ENCODE measurements at regions not wholly inside any gene's neighbourhood (a gene's known extent, or its start where the extent isn't known, plus 50 kb on each side); places are given as distances from the start of the nearest gene placed in this dataset.

DNA sequence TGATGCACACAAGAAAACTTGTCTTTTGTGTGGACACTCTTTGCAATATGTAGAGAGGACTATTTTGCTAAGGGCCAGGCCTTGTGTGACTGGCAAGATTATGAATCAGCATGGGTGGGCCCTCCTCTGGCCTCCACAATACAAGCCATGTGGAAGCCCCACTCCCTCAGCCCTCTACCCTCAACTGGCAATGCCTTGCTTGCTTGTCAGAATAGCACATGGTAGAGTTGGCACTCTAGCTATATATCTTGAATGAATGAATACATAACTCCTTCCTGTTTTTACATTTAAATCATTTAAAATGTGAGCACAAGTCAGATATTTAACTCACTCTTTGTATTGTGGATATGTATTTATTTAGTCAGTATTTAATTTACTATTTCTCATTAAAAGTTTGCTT is 805.4 kb upstream of the GYPC start:
- Mint-ChIP-seq H3K27ac (ENCODE audit: low read depth) (no peak overlapping the region), H3K4me3 (no peak overlapping the region), H3K4me1 (no peaks in the 10 kb centered on the region), H3K9me3 (peaks cover 27% of the 10 kb centered on the region), H3K36me3 (ENCODE audit: insufficient read depth) (peaks cover 2% of the 10 kb centered on the region), H3K27me3 (no peaks in the 10 kb centered on the region)
- DNase-seq (ENCODE audit: low spot score in 2 of 2) (no peak), ATAC-seq (replicated peaks; ENCODE audit: extremely low read depth, poor library complexity, severe bottlenecking) (no peak)

DNA sequence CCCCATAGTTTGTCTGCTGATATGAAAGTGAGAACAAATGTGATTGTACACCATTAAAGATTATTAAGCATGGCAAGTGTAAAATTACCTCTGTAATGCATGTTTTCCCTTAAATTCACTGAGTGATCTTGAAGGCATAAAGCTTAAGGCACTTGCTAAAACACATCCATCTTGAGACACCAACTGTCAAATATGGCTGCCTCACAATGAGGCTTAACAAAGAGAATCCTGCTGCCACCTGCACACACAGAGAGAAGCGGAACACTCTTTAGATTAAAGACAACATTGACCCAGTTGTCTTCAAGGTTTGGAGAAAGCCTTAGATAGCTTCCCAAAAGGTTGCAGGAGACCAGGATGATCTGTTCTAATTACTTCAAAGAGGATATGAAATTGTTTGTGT is 803.6 kb upstream of the GYPC start:
- no peak overlapping the region for H3K4me3 Mint-ChIP-seq
- DNase-seq (ENCODE audit: low spot score in 2 of 2) (no peak), ATAC-seq (replicated peaks; ENCODE audit: extremely low read depth, poor library complexity, severe bottlenecking) (no peak)
- H3K36me3 Mint-ChIP-seq (ENCODE audit: insufficient read depth), result no peaks in the 10 kb centered on the region
- H3K9me3 Mint-ChIP-seq, result peaks cover 28% of the 10 kb centered on the region
- no peaks in the 10 kb centered on the region for H3K4me1 Mint-ChIP-seq
- H3K27ac Mint-ChIP-seq (ENCODE audit: low read depth), result no peak overlapping the region
- H3K27me3 Mint-ChIP-seq, result no peaks in the 10 kb centered on the region

DNA sequence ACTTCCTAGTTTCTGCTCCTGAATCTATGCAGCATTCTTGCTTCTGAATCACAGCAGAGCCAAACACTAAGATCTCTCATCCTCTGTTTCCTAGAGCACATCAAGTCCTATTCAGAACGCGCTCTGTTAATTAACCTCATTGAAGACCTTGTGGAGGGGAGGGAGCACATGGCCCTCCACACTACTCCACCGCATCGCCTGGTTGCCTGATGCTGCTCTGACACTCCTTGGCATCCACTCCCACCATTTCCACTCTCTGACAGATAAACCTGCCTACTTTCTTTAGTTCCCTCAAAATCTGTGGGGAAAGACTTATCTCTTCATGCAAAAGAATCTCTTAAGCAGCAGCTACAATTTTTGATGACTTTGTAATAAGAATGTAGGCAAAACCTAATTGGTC is 802.3 kb upstream of the GYPC start:
- no peak for ATAC-seq (replicated peaks; ENCODE audit: extremely low read depth, poor library complexity, severe bottlenecking)
- H3K27me3 Mint-ChIP-seq, result no peaks in the 10 kb centered on the region
- no peak overlapping the region for H3K4me3 Mint-ChIP-seq
- H3K4me1 Mint-ChIP-seq, result no peaks in the 10 kb centered on the region
- H3K9me3 Mint-ChIP-seq, result peaks cover 24% of the 10 kb centered on the region
- no peak for DNase-seq (ENCODE audit: low spot score in 2 of 2)
- no peak overlapping the region for H3K27ac Mint-ChIP-seq (ENCODE audit: low read depth)
- H3K36me3 Mint-ChIP-seq (ENCODE audit: insufficient read depth), result peaks cover 2% of the 10 kb centered on the region

DNA sequence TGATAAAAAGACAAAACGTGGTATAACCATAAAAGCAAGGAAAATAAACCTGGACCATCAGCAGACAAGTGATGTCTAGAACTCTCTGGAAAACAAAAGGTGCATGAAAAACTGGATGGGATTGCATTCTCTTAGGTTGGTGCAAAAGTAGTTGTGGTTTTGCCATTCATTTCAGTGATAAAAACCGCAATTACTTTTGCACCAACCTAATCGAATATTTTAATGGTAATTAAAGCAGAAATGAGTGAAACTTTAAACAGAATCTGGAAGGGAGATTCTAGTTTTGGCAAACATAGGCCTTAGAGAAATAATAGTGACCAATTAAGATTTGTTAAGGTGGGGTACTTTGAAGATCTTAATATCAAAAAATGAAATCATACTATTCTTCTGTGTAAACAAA is 800.8 kb upstream of the GYPC start:
- Mint-ChIP-seq H3K4me1 (no peaks in the 10 kb centered on the region), H3K4me3 (no peak overlapping the region), H3K36me3 (ENCODE audit: insufficient read depth) (peaks cover 2% of the 10 kb centered on the region), H3K27me3 (no peaks in the 10 kb centered on the region), H3K27ac (ENCODE audit: low read depth) (no peak overlapping the region), H3K9me3 (peaks cover 26% of the 10 kb centered on the region)
- ATAC-seq (replicated peaks; ENCODE audit: extremely low read depth, poor library complexity, severe bottlenecking) (no peak), DNase-seq (ENCODE audit: low spot score in 2 of 2) (no peak)

DNA sequence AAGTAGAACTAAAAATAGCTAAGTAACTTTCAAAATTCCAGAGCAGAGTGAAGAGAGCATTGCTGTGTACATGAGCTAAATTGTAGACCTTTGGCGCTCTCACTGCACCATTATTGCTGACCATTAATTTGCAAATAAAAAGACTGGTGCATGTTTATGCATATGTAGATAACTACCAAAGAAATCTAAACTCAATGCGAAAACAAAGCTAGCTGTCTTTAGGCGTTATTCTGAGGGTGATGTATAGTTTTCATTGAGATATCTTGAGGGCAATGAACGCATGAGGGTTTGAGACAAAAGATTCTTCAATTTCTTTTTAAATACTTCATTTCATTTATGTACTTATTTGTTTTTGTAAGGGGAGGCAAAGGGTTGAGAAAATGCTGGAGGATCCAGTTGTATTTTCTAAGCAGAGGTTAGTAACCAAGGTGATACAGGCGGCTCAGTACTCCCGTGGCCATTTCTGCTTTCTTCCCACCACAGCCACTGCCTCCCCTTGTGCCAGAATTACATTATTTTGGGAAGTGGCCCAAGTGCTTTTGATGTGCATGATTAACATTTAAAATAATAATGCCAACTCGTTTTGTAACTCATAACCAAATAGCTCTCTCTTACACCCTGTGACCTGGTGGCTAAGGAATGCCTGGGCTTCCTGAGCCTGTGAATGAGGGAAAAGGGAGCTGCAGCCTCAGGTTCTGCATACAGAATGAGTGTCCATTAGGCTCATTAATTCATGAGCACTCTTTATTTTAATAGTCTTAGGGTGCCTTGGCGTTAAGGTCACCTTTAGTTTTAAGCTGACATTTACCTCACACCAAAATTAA is 797.8 kb upstream of the GYPC start:
- Mint-ChIP-seq H3K9me3 (peaks cover 29% of the 10 kb centered on the region), H3K4me3 (no peak overlapping the region), H3K27me3 (no peaks in the 10 kb centered on the region), H3K36me3 (ENCODE audit: insufficient read depth) (peaks cover 2% of the 10 kb centered on the region), H3K4me1 (no peaks in the 10 kb centered on the region), H3K27ac (ENCODE audit: low read depth) (no peak overlapping the region)
- DNase-seq (ENCODE audit: low spot score in 2 of 2) (no peak), ATAC-seq (replicated peaks; ENCODE audit: extremely low read depth, poor library complexity, severe bottlenecking) (no peak)

DNA sequence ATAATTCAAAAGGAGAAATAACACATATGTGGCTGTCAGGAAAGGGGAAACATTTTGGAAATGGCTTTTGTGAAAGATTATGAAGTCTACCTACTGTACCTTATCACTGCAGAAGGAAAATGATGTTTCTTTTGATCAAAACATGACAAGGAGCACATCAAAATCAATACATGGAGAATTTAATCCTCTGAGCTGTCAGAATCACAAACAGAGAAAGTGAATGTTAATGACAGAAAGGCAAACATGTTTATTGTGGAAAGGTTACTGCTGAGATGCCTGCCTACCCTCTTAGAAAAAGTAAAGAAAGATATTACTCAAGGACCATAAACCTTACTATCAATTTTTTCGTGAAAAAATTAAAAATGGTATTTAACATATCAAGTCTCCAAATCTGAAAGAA is 794.5 kb upstream of the GYPC start:
- no peak overlapping the region for H3K4me3 Mint-ChIP-seq
- no peak for DNase-seq (ENCODE audit: low spot score in 2 of 2)
- no peak overlapping the region for H3K27ac Mint-ChIP-seq (ENCODE audit: low read depth)
- no peaks in the 10 kb centered on the region for H3K27me3 Mint-ChIP-seq
- no peak for ATAC-seq (replicated peaks; ENCODE audit: extremely low read depth, poor library complexity, severe bottlenecking)
- peaks cover 20% of the 10 kb centered on the region for H3K9me3 Mint-ChIP-seq
- peaks cover 2% of the 10 kb centered on the region for H3K36me3 Mint-ChIP-seq (ENCODE audit: insufficient read depth)
- no peaks in the 10 kb centered on the region for H3K4me1 Mint-ChIP-seq

DNA sequence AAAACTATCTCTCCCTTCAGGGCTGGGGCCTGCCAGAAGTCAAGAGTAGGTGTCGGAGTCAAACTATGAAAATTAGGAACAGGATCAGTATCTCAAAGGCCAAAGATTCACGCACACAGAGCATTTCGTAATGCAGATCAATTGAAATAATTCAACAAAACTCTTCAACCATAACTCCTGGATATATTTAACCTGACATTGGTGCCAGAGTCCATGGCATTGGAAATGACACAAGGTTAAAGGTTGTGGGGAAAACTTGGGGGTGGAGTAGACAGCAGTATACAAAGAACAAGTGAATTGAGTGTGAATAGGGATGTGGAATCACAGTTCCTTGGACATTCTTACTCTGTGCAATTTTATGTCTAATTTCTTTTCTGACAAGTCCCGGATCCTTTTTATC is 788.0 kb upstream of the GYPC start:
- no peak overlapping the region for H3K4me3 Mint-ChIP-seq
- no peaks in the 10 kb centered on the region for H3K36me3 Mint-ChIP-seq (ENCODE audit: insufficient read depth)

DNA sequence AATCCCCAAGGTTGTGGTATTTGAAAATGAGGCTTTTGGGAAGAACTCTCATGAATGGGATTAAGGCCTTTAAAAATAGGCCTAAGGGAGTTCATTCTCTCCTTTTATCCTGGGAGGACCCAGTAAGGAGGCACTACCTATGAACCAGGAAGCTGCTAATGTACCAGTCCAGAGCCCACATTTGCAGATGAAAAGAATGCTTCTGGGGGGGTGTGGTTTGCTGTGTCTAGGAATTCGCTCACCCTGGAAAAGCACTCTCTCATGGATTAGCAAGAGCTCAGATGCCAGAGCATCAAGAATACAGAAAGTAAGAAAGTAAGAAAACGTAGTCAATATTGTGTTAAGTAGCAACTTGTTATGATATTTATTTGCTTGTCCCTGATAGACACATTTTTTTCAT is 785.7 kb upstream of the GYPC start:
- Mint-ChIP-seq H3K4me3 (no peak overlapping the region), H3K4me1 (no peaks in the 10 kb centered on the region), H3K27me3 (no peaks in the 10 kb centered on the region), H3K9me3 (peaks cover 20% of the 10 kb centered on the region), H3K36me3 (ENCODE audit: insufficient read depth) (no peaks in the 10 kb centered on the region), H3K27ac (ENCODE audit: low read depth) (no peak overlapping the region)
- DNase-seq (ENCODE audit: low spot score in 2 of 2) (no peak), ATAC-seq (replicated peaks; ENCODE audit: extremely low read depth, poor library complexity, severe bottlenecking) (no peak)

More for the DNA sequence above, 788.0 kb upstream of the GYPC start:
- Mint-ChIP-seq H3K9me3 (peaks cover 18% of the 10 kb centered on the region), H3K4me1 (no peaks in the 10 kb centered on the region), H3K27me3 (no peaks in the 10 kb centered on the region), H3K27ac (ENCODE audit: low read depth) (no peak overlapping the region)
- DNase-seq (ENCODE audit: low spot score in 2 of 2), result no peak
- ATAC-seq (replicated peaks; ENCODE audit: extremely low read depth, poor library complexity, severe bottlenecking), result no peak

DNA sequence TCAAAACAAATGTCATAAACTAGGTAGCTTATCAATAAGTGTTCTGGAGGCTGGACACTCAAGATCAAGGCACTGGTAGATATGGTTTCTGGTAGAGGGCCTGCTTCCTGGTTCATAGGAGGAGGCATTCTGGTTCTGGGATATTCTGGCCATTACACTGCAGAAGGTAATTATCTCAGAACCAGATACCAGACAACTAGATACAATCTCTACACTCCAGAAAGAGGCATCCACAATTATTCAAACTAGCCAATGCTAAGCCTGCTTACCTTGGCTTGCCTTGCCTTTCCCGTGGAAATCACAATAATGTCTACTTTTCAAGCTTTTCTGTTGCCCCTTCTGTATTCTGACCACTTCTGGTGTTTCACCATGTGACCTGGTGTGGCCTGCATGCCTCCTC is 785.2 kb upstream of the GYPC start:
- Mint-ChIP-seq H3K36me3 (ENCODE audit: insufficient read depth) (no peaks in the 10 kb centered on the region), H3K27ac (ENCODE audit: low read depth) (no peak overlapping the region), H3K4me1 (no peaks in the 10 kb centered on the region), H3K4me3 (no peak overlapping the region), H3K9me3 (peaks cover 20% of the 10 kb centered on the region), H3K27me3 (no peaks in the 10 kb centered on the region)
- DNase-seq (ENCODE audit: low spot score in 2 of 2), result no peak
- no peak for ATAC-seq (replicated peaks; ENCODE audit: extremely low read depth, poor library complexity, severe bottlenecking)

DNA sequence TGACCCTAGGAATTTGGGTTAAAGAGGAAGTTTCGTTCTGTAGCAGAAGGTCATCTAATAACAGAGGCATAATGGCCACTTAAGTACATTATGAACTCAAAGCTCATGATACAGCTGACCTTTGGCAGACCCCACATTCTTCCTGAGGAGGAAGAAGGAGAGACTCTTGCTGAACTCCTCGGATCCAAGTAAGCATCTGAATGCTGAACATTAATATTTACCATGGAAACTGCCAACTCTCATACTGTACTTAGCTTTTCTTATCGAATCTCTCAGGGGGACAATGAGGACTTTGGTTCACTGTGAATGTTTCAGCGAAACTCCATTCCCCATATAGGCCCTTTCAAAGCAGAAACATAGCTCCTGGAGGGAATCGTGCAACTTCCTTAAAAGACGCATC is 781.4 kb upstream of the GYPC start:
- no peaks in the 10 kb centered on the region for H3K27me3 Mint-ChIP-seq
- no peaks in the 10 kb centered on the region for H3K4me1 Mint-ChIP-seq
- peaks cover 13% of the 10 kb centered on the region for H3K9me3 Mint-ChIP-seq
- no peaks in the 10 kb centered on the region for H3K36me3 Mint-ChIP-seq (ENCODE audit: insufficient read depth)
- H3K27ac Mint-ChIP-seq (ENCODE audit: low read depth), result no peak overlapping the region
- no peak for ATAC-seq (replicated peaks; ENCODE audit: extremely low read depth, poor library complexity, severe bottlenecking)
- no peak for DNase-seq (ENCODE audit: low spot score in 2 of 2)
- no peak overlapping the region for H3K4me3 Mint-ChIP-seq

DNA sequence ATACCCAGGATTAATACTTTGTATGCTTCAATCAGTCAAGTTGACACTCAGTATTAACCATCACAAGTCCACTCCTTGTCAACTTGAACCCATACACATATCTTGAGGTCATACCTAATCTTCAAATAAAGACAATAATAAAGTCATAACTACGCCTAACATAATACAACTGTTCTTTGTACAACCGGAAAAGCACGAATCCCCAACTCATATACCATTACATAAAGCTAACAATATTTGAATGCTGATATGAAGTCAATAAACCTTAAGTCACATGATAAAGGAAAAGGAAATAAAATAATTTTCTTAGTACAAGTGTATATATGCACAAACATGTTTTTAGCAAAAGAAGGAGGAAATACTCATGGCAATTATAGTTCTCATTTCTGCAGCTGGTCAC is 770.6 kb upstream of the GYPC start:
- Mint-ChIP-seq H3K27ac (ENCODE audit: low read depth) (no peak overlapping the region), H3K4me3 (no peak overlapping the region), H3K4me1 (no peaks in the 10 kb centered on the region), H3K9me3 (peaks cover 11% of the 10 kb centered on the region), H3K36me3 (ENCODE audit: insufficient read depth) (peaks cover 2% of the 10 kb centered on the region), H3K27me3 (no peaks in the 10 kb centered on the region)
- ATAC-seq (replicated peaks; ENCODE audit: extremely low read depth, poor library complexity, severe bottlenecking), result no peak
- DNase-seq (ENCODE audit: low spot score in 2 of 2), result no peak

DNA sequence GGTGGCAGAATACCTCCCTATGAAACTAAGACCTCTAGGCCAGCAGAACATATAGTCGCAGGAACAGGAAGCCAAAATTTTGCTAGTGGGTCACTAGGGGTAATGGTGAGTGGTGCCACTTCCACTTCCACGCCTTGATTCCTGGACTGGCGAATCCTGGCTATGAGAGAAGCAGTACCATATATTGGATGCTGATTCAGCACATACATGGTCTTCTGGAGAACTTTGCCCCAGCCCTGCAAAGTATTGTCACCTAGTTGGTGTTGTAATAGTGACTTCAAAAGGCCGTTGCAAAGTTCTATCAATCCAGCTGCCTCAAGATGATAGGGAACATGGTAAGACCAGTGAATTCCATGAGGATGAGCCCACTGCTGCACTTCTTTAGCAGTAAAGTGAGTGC is 769.8 kb upstream of the GYPC start:
- no peak overlapping the region for H3K4me3 Mint-ChIP-seq
- peaks cover 11% of the 10 kb centered on the region for H3K9me3 Mint-ChIP-seq
- H3K27me3 Mint-ChIP-seq, result no peaks in the 10 kb centered on the region
- no peak for ATAC-seq (replicated peaks; ENCODE audit: extremely low read depth, poor library complexity, severe bottlenecking)
- no peak for DNase-seq (ENCODE audit: low spot score in 2 of 2)
- peaks cover 2% of the 10 kb centered on the region for H3K36me3 Mint-ChIP-seq (ENCODE audit: insufficient read depth)
- H3K4me1 Mint-ChIP-seq, result no peaks in the 10 kb centered on the region
- no peak overlapping the region for H3K27ac Mint-ChIP-seq (ENCODE audit: low read depth)

DNA sequence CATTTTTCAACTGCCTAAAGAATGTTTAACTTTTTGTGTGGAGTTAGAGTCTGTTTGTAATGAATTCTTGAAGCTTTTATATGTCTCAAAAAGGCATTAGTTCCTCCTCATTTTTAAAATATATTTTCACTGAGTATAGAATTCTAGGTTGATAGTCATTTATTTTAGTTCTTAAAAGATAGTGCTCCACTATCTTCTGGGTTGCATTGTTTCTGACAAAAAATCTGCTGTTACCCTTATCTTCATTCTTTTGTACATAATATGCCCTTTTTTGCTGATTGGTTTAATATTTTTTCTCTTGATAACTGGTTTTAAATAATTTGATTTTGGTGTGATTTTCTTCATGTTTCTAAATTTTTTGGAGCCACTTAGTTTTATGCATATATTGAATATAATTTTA is 754.7 kb upstream of the GYPC start:
- H3K27me3 Mint-ChIP-seq, result no peaks in the 10 kb centered on the region
- no peak for ATAC-seq (replicated peaks; ENCODE audit: extremely low read depth, poor library complexity, severe bottlenecking)
- H3K9me3 Mint-ChIP-seq, result peaks cover 35% of the 10 kb centered on the region
- no peaks in the 10 kb centered on the region for H3K4me1 Mint-ChIP-seq
- no peak overlapping the region for H3K4me3 Mint-ChIP-seq
- no peaks in the 10 kb centered on the region for H3K36me3 Mint-ChIP-seq (ENCODE audit: insufficient read depth)
- no peak overlapping the region for H3K27ac Mint-ChIP-seq (ENCODE audit: low read depth)
- DNase-seq (ENCODE audit: low spot score in 2 of 2), result no peak
